K562 (cell line): ENCODE measurements at regions not wholly inside any gene's neighbourhood (a gene's known extent, or its start where the extent isn't known, plus 50 kb on each side); places are given as distances from the start of the nearest gene placed in this dataset.

ENCODE experiments used
- ATAC-seq: fragments of 200-7000 bp; cut with Tn5 transposase; 3 replicates; pipeline ENCODE4 v1.9.1; 2020; ENCODE audit warnings: moderate library complexity
- BruUV-seq: library from RNA; stranded (reverse); fragments of 400-500 nt; replicated peaks from 2 replicates; lab custom pipeline; 2021; lab: Mats Ljungman, UMichigan
- CTCF ChIA-PET: fragments of 300-600 bp; formaldehyde crosslinking; extraction: SDS; loops from one replicate; lab custom pipeline; 2021; ENCODE audit warnings: low intra/inter-chr PET ratio; lab: Yijun Ruan, JAX
- POLR2A ChIA-PET: fragments of 300-600, 350-650 bp; sonication (Branson Sonifier 250); formaldehyde crosslinking; extraction: SDS; loops from one replicate; lab custom pipeline; 2021; ENCODE audit warnings: antibody characterized with exemption, inconsistent platforms; lab: Yijun Ruan, JAX
- DNase-seq, 4 experiments: peaks; one replicate each; pipeline versions ENCODE4 v3.0.0 to v3.0.0-alpha.2; 2011 to 2018; ENCODE audit warnings: low spot score in 3 of 4, mixed read lengths in 3 of 4; ENCODE audit errors: extremely low read depth in 1 of 4
- FAIRE-seq: peaks from 2 replicates; lab custom pipeline; 2011; peaks lifted over from hg19 to GRCh38; lab: Jason Lieb, UNC
- H2AFZ ChIP-seq: 2 replicates; pipeline ENCODE4 v1.6.0; 2011; ENCODE audit warnings: low read depth, low read length, control low read depth, inconsistent platforms
- H3K27ac ChIP-seq: fragments of 200-600 bp; 3 replicates; pipeline ENCODE4 v1.8.0; 2011; ENCODE audit warnings: low read depth, mild to moderate bottlenecking, control low read depth, inconsistent platforms, low read length, moderate library complexity, mixed read lengths; ENCODE audit errors: extremely low read depth
- H3K27me3 ChIP-seq, 2 experiments: fragments of 300-600 bp in 1 of 2; 2 replicates in 1 of 2; 3 replicates in 1 of 2; pipeline versions ENCODE4 v1.6.0 to v1.8.0; 2011; ENCODE audit warnings: inconsistent platforms in 2 of 2, low read length in 2 of 2, mild to moderate bottlenecking in 1 of 2, mixed read lengths in 1 of 2, moderate library complexity in 1 of 2; ENCODE audit not compliant: control insufficient read depth in 2 of 2, insufficient read depth in 2 of 2
- H3K36me3 ChIP-seq: fragments of 300-600 bp; 3 replicates; pipeline ENCODE4 v1.8.0; 2011; ENCODE audit warnings: mild to moderate bottlenecking, low read length, inconsistent platforms; ENCODE audit not compliant: control insufficient read depth, insufficient read depth
- H3K4me1 ChIP-seq, 2 experiments: fragments of 200-600 bp in 1 of 2; replicated peaks in 1 of 2; 2 replicates in 1 of 2; 3 replicates in 1 of 2; pipeline versions ENCODE4 v1.5.1 to v1.8.0; 2011; ENCODE audit warnings: inconsistent platforms in 2 of 2, low read length in 2 of 2, mild to moderate bottlenecking in 1 of 2, mixed read lengths in 1 of 2, moderate library complexity in 1 of 2; ENCODE audit not compliant: control insufficient read depth in 2 of 2, insufficient read depth in 2 of 2
- H3K4me2 ChIP-seq: 2 replicates; pipeline ENCODE4 v1.6.1; 2011; ENCODE audit warnings: low read length, control low read depth, inconsistent platforms, mixed read lengths; ENCODE audit not compliant: insufficient read depth
- H3K4me3 ChIP-seq: fragments of 200-600 bp; sonication (generic), shearing (Covaris generic); 2 replicates; pipeline ENCODE4 v1.5.1; 2016; ENCODE audit warnings: control low read depth, inconsistent platforms
- H3K79me2 ChIP-seq: fragments of 200-600 bp; 3 replicates; pipeline ENCODE4 v1.8.0; 2011; ENCODE audit warnings: low read length, inconsistent platforms; ENCODE audit not compliant: control insufficient read depth, insufficient read depth
- H3K9ac ChIP-seq, 2 experiments: 2 replicates each; pipeline versions ENCODE4 v1.6.0 to v1.6.1; 2011; ENCODE audit warnings: low read depth in 2 of 2, low read length in 2 of 2, control low read depth in 1 of 2, inconsistent platforms in 1 of 2, mild to moderate bottlenecking in 1 of 2, mixed read lengths in 1 of 2; ENCODE audit not compliant: insufficient read depth in 1 of 2
- H3K9me1 ChIP-seq: one replicate; pipeline ENCODE4 v1.6.0; 2011; ENCODE audit warnings: inconsistent platforms, mild to moderate bottlenecking, low read length, moderate library complexity; ENCODE audit not compliant: control insufficient read depth, insufficient read depth
- H3K9me3 ChIP-seq: replicated peaks from 2 replicates; pipeline ENCODE4 v1.5.1; 2011; ENCODE audit warnings: low read depth, low read length, inconsistent platforms; ENCODE audit not compliant: control insufficient read depth, insufficient read depth
- H4K20me1 ChIP-seq: replicated peaks from 2 replicates; pipeline ENCODE4 v1.6.1; 2011; ENCODE audit warnings: low read length, inconsistent platforms, mixed read lengths; ENCODE audit not compliant: control insufficient read depth, insufficient read depth
- BACH1 ChIP-seq: fragments of 200-800 bp; sonication (Bioruptor generic); IDR thresholded peaks from 2 replicates; pipeline ENCODE4 v1.6.1; 2016; ENCODE audit warnings: missing genetic modification characterization, missing compliant biosample characterization
- CHD2 ChIP-seq: IDR thresholded peaks from 2 replicates; pipeline ENCODE4 v1.6.1; 2011; ENCODE audit warnings: low read depth, low read length
- DDX20 ChIP-seq: fragments of 450-650 bp; IDR thresholded peaks from 2 replicates; pipeline ENCODE4 v1.6.1; 2016; ENCODE audit warnings: missing genetic modification characterization, low read depth, mild to moderate bottlenecking, missing compliant biosample characterization, moderate library complexity
- HLTF ChIP-seq: fragments of 450-650 bp; IDR thresholded peaks from 2 replicates; pipeline ENCODE4 v1.6.1; 2016
- IFI16 ChIP-seq: fragments of 250-450 bp; sonication (Bioruptor Pico); IDR thresholded peaks from 2 replicates; pipeline ENCODE4 v2.1.2; 2022; ENCODE audit warnings: mild to moderate bottlenecking, inconsistent platforms
- KLF1 ChIP-seq: fragments of 450-650 bp; IDR thresholded peaks from 2 replicates; pipeline ENCODE4 v1.6.1; 2016; ENCODE audit warnings: missing genetic modification characterization, missing compliant biosample characterization
- MAFK ChIP-seq: IDR thresholded peaks from 2 replicates; pipeline ENCODE4 v1.6.1; 2011; ENCODE audit warnings: low read length, improper control_type of control experiment
- MEF2D ChIP-seq: conservative IDR thresholded peaks from 2 replicates; pipeline ENCODE4 v1.6.1; 2016; ENCODE audit warnings: low read depth, missing genetic modification characterization, missing compliant biosample characterization
- MEIS2 ChIP-seq: fragments of 450-650 bp; IDR thresholded peaks from 2 replicates; pipeline ENCODE4 v1.6.1; 2014; ENCODE audit warnings: mild to moderate bottlenecking; ENCODE audit not compliant: partially characterized antibody
- SREBF1 ChIP-seq: fragments of 150-350 bp; IDR thresholded peaks from 2 replicates; pipeline ENCODE4 v1.6.1; 2014; ENCODE audit warnings: antibody characterized with exemption, low read depth, low read length, borderline replicate concordance
- TRIM28 ChIP-seq: fragments of 450-650 bp; IDR thresholded peaks from 2 replicates; pipeline ENCODE4 v1.6.1; 2017
- ZBTB8A ChIP-seq: fragments of 450-650 bp; IDR thresholded peaks from 2 replicates; pipeline ENCODE4 v1.6.1; 2018; ENCODE audit warnings: mild to moderate bottlenecking, moderate library complexity; ENCODE audit not compliant: partially characterized antibody
- ZNF583 ChIP-seq: fragments of 250-450 bp; sonication (Bioruptor Pico); IDR thresholded peaks from 2 replicates; pipeline ENCODE4 v1.4.0; 2020
- WGBS: fragments of 100-300 bp; shearing (Covaris generic); methylation state at CpG from one replicate; pipeline ENCODE4 v1.1.6; 2016; ENCODE audit warnings: low coverage, mixed read lengths; ENCODE audit not compliant: insufficient coverage; ENCODE audit errors: missing lambda C conversion rate; 5-methylcytosine and 5-hydroxymethylcytosine counted together
- in situ Hi-C: fragments of 300-500 bp; cut with MboI; formaldehyde crosslinking; loops from 4 replicates; pipeline ENCODE4 v1.15.0; 2018; ENCODE audit warnings: inconsistent platforms, mixed read lengths
- intact Hi-C: fragments of 100-400 bp; cut with micrococcal nuclease; formaldehyde crosslinking; loops from 2 replicates; pipeline ENCODE4 v1.14.2; 2022
- TF ChIP-seq, protein P1 (sequence below): fragments of 450-650 bp; formaldehyde crosslinking; IDR thresholded peaks from 2 replicates; pipeline ENCODE4 v1.4.0; 2020; ENCODE audit warnings: mild to moderate bottlenecking, moderate library complexity
- TF ChIP-seq, protein P2 (sequence below): fragments of 250-450 bp; sonication (Bioruptor Pico); IDR thresholded peaks from 2 replicates; pipeline ENCODE4 v1.4.0; 2020; ENCODE audit warnings: mild to moderate bottlenecking, moderate library complexity
- TF ChIP-seq, protein P3 (sequence below): fragments of 450-650 bp; IDR thresholded peaks from 2 replicates; pipeline ENCODE4 v1.6.1; 2016; ENCODE audit warnings: missing biosample characterization, missing genetic modification characterization

DNA sequence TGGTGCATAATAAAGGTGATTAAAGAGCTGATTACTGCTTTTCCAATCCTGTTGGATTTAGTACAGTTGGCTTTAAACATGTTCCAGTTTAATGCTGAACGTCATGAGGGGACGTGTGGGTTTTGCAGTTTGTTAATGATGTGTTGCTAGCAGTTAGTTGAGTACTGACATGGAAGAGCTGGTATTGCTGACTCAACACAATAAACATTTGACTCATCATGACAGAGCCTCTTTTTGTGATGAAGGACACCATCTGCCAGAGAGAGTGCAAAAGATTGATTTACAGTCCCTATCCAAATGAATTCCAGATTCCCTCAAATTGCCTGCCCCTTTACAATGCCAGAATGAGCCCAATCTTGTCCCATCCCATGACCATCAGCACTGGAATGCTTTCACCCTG, 346.2 kb upstream of the PRICKLE1 start (continued):
- peak; percentile 92 for TF ChIP-seq MAFK
- no peak for TF ChIP-seq DDX20 (tag)
- TF ChIP-seq SREBF1, result no peak
- TF ChIP-seq HLTF, result no peak
- TF ChIP-seq, protein P1, sequence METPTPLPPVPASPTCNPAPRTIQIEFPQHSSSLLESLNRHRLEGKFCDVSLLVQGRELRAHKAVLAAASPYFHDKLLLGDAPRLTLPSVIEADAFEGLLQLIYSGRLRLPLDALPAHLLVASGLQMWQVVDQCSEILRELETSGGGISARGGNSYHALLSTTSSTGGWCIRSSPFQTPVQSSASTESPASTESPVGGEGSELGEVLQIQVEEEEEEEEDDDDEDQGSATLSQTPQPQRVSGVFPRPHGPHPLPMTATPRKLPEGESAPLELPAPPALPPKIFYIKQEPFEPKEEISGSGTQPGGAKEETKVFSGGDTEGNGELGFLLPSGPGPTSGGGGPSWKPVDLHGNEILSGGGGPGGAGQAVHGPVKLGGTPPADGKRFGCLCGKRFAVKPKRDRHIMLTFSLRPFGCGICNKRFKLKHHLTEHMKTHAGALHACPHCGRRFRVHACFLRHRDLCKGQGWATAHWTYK (CRISPR knock-in tag), result no peak
- no peak for TF ChIP-seq MEF2D
- no peak for TF ChIP-seq ZBTB8A
- TF ChIP-seq MEIS2, result peak; percentile 44
- no peak for TF ChIP-seq IFI16 (CRISPR knock-in tag)
- TF ChIP-seq KLF1, result no peak

DNA sequence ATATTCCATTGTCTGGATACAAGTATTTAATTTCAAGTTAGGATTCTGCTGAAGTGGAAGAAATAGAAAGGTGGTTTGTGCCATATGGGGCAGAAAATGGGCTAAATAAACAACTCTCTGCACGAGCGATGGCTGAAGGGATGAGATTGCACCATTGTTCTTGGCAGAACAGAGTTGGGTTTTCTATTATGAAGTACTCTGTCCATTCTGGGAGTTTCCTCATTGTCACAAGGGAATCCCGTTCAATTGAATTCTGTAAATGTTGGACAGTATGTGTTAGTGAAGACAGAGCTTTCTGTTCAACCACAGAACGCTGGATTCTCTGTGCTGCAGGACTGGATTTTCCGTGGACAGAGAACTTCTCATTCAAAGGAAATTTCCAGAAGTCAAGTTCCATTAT, 345.5 kb upstream of the PRICKLE1 start:
- no peaks in the 10 kb centered on the region for H3K27me3 ChIP-seq
- H3K27ac ChIP-seq, result no peak overlapping the region
- whole genome bisulfite sequencing, result 6% methylated on average over 5 of the region's 5 CpGs
- H3K36me3 ChIP-seq, result no peaks in the 10 kb centered on the region
- CTCF ChIA-PET, result no interaction called here
- no peak overlapping the region for H2AFZ ChIP-seq
- H3K4me2 ChIP-seq, result no peak overlapping the region
- no peak overlapping the region for H3K4me3 ChIP-seq
- intact Hi-C loops (no loop called here), in situ Hi-C loops (no loop called here)
- no TSS peak for BruUV-seq
- H3K9me3 ChIP-seq, result 0 out of 2 replicates have a peak, but pooled peaks cover 2% of the 10 kb centered on the region
- ATAC-seq, result no peak
- no peak overlapping the region for H3K9ac ChIP-seq
- DNase-seq, result no peak
- no peaks in the 10 kb centered on the region for H3K9me1 ChIP-seq
- no peaks in the 10 kb centered on the region for H3K4me1 ChIP-seq
- POLR2A ChIA-PET, result no interaction called here
- no peaks in the 10 kb centered on the region for H3K79me2 ChIP-seq
- H4K20me1 ChIP-seq, result no peaks in the 10 kb centered on the region
- TF ChIP-seq IFI16 (CRISPR knock-in tag) (no peak), ZNF583 (CRISPR knock-in tag) (no peak), MEF2D (no peak), BACH1 (no peak), TRIM28 (no peak), CHD2 (no peak)
- TF ChIP-seq, protein P2, sequence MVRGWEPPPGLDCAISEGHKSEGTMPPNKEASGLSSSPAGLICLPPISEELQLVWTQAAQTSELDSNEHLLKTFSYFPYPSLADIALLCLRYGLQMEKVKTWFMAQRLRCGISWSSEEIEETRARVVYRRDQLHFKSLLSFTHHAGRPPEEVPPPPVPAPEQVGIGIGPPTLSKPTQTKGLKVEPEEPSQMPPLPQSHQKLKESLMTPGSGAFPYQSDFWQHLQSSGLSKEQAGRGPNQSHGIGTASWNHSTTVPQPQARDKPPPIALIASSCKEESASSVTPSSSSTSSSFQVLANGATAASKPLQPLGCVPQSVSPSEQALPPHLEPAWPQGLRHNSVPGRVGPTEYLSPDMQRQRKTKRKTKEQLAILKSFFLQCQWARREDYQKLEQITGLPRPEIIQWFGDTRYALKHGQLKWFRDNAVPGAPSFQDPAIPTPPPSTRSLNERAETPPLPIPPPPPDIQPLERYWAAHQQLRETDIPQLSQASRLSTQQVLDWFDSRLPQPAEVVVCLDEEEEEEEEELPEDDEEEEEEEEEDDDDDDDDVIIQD, result no peak
- TF ChIP-seq, protein P3, sequence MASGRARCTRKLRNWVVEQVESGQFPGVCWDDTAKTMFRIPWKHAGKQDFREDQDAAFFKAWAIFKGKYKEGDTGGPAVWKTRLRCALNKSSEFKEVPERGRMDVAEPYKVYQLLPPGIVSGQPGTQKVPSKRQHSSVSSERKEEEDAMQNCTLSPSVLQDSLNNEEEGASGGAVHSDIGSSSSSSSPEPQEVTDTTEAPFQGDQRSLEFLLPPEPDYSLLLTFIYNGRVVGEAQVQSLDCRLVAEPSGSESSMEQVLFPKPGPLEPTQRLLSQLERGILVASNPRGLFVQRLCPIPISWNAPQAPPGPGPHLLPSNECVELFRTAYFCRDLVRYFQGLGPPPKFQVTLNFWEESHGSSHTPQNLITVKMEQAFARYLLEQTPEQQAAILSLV, result no peak
- TF ChIP-seq, protein P1 (CRISPR knock-in tag), result no peak
- FAIRE-seq, result no peak
